CD14-positive monocyte (primary cell): ENCODE measurements at regions not wholly inside any gene's neighbourhood (a gene's known extent, or its start where the extent isn't known, plus 50 kb on each side); places are given as distances from the start of the nearest gene placed in this dataset.

ENCODE experiments used
- DNase-seq, 3 donors: peaks; one replicate each; pipeline ENCODE4 v3.0.0-alpha.2; 2011 to 2022
- H2AFZ ChIP-seq: 2 replicates; pipeline ENCODE4 v1.6.0; 2012; ENCODE audit warnings: mild to moderate bottlenecking, low read depth, low read length, inconsistent platforms; ENCODE audit not compliant: insufficient read depth, poor library complexity, severe bottlenecking
- H3K27ac ChIP-seq, 2 donors: 1 replicate in 1 of 2; 2 replicates in 1 of 2; pipeline ENCODE4 v1.5.1; 2012 to 2013; ENCODE audit warnings: low read length in 2 of 2, control low read depth in 1 of 2, inconsistent platforms in 1 of 2, low read depth in 1 of 2, mild to moderate bottlenecking in 1 of 2
- H3K27me3 ChIP-seq, 2 donors: one replicate each; pipeline versions ENCODE4 v1.6.0 to v1.6.1; 2011 to 2013; ENCODE audit warnings: low read length in 2 of 2; ENCODE audit not compliant: control insufficient read depth in 2 of 2, insufficient read depth in 2 of 2
- H3K36me3 ChIP-seq, 2 donors: replicated peaks in 1 of 2; 1 replicate in 1 of 2; 2 replicates in 1 of 2; pipeline versions ENCODE4 v1.5.1 to v1.6.1; 2012 to 2013; ENCODE audit warnings: low read length in 2 of 2, control low read depth in 1 of 2, inconsistent platforms in 1 of 2, mild to moderate bottlenecking in 1 of 2; ENCODE audit not compliant: insufficient read depth in 2 of 2, control insufficient read depth in 1 of 2
- H3K4me1 ChIP-seq, 2 donors: 1 replicate in 1 of 2; 2 replicates in 1 of 2; pipeline versions ENCODE4 v1.5.1 to v1.6.1; 2012 to 2013; ENCODE audit warnings: low read length in 2 of 2, control low read depth in 1 of 2, inconsistent platforms in 1 of 2, mild to moderate bottlenecking in 1 of 2, moderate library complexity in 1 of 2; ENCODE audit not compliant: insufficient read depth in 2 of 2, control insufficient read depth in 1 of 2
- H3K4me2 ChIP-seq: replicated peaks from 2 replicates; pipeline ENCODE3; 2012; ENCODE audit warnings: low read length, moderate library complexity, mild to moderate bottlenecking; ENCODE audit not compliant: poor library complexity, severe bottlenecking; ENCODE audit errors: extremely low read depth
- H3K4me3 ChIP-seq, 3 experiments: fragments of 200-600 bp in 1 of 3; sonication (generic) in 1 of 3; replicated peaks in 1 of 3; 1 replicate in 2 of 3; 2 replicates in 1 of 3; pipeline ENCODE4 v1.5.1; 2011 to 2013; ENCODE audit warnings: low read length in 3 of 3, mild to moderate bottlenecking in 3 of 3, control low read depth in 2 of 3, low read depth in 2 of 3, inconsistent platforms in 1 of 3, moderate library complexity in 1 of 3
- H3K79me2 ChIP-seq: 2 replicates; pipeline ENCODE4 v1.6.0; 2012; ENCODE audit warnings: mild to moderate bottlenecking, control low read depth, inconsistent platforms, low read length, moderate library complexity; ENCODE audit not compliant: insufficient read depth
- H3K9ac ChIP-seq: 2 replicates; pipeline ENCODE4 v1.6.0; 2017; ENCODE audit warnings: low read length, mild to moderate bottlenecking; ENCODE audit not compliant: insufficient read depth, poor library complexity, severe bottlenecking
- H3K9me3 ChIP-seq, 2 donors: replicated peaks in 1 of 2; 1 replicate in 1 of 2; 2 replicates in 1 of 2; pipeline versions ENCODE4 v1.5.1 to v1.6.1; 2012 to 2013; ENCODE audit warnings: low read length in 2 of 2, control low read depth in 1 of 2; ENCODE audit not compliant: control insufficient read depth in 1 of 2, insufficient read depth in 1 of 2
- H4K20me1 ChIP-seq: 2 replicates; pipeline ENCODE4 v1.6.0; 2012; ENCODE audit warnings: mild to moderate bottlenecking, low read length, control low read depth, moderate library complexity; ENCODE audit not compliant: insufficient read depth
- H3K27ac Mint-ChIP-seq, 7 donors: one replicate each; pipeline ENCODE4 v1.8.0; 2020; ENCODE audit warnings: mild to moderate bottlenecking in 7 of 7, mixed read lengths in 7 of 7, moderate library complexity in 6 of 7, inconsistent platforms in 2 of 7
- H3K27me3 Mint-ChIP-seq, 3 donors: one replicate each; pipeline ENCODE4 v1.8.0; 2021 to 2022; ENCODE audit warnings: low read depth in 3 of 3, mild to moderate bottlenecking in 3 of 3, mixed read lengths in 3 of 3, moderate library complexity in 3 of 3, inconsistent platforms in 1 of 3
- H3K36me3 Mint-ChIP-seq, 2 donors: one replicate each; pipeline ENCODE4 v1.8.0; 2020; ENCODE audit warnings: mixed read lengths in 2 of 2, inconsistent platforms in 1 of 2, mild to moderate bottlenecking in 1 of 2
- H3K4me1 Mint-ChIP-seq: one replicate; pipeline ENCODE4 v1.8.0; 2020; ENCODE audit warnings: mild to moderate bottlenecking, mixed read lengths
- H3K4me3 Mint-ChIP-seq, 2 donors: one replicate each; pipeline ENCODE4 v1.8.0; 2020; ENCODE audit warnings: mild to moderate bottlenecking in 2 of 2, mixed read lengths in 2 of 2, moderate library complexity in 1 of 2
- H3K9me3 Mint-ChIP-seq, 7 donors: one replicate each; pipeline ENCODE4 v1.8.0; 2020 to 2022; ENCODE audit warnings: mixed read lengths in 7 of 7, mild to moderate bottlenecking in 6 of 7, moderate library complexity in 6 of 7, inconsistent platforms in 2 of 7
- WGBS: methylation state at CpG from one replicate; pipeline ENCODE4 v1.1.5; 2013; ENCODE audit warnings: missing lambda C conversion rate; ENCODE audit not compliant: insufficient coverage; 5-methylcytosine and 5-hydroxymethylcytosine counted together
- intact Hi-C, 2 donors: fragments of 100-400 bp; cut with micrococcal nuclease; formaldehyde crosslinking; loops; one replicate each; pipeline versions ENCODE4 v1.15.0 to v1.15.1; 2023
- TF ChIP-seq, protein P1 (sequence below): fragments of 200-600 bp; IDR thresholded peaks from one replicate; pipeline ENCODE4 v1.8.0; 2022; ENCODE audit warnings: antibody characterized with exemption, mild to moderate bottlenecking

DNA sequence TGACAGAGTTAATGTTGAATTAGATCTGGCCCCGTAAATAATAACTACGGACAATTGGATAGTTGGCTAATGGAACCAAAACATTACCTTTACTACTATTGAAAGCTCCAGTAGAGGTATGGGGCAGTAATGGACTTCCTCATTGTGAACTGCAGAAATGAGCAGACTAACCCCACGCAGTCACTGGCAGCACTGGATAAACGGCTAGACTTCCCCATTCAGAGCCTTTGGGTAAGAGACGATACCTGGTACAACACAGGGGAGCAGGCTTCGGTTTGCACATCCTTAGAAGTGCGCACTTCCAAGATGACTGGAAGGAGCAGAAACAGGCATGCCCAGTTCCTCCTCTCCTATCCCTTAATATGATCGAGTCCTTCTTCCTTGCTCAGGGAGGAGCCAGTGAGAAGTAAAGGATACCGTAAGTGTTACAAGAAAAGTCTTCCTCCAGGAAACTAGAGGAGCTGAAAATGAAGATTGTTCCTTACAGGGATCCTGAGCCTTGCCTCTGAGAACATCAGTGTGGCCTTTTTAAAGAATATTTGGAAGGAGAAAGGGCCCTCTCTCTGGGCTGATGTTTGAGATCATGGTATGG is 100.5 kb upstream of the NECTIN3 start:
- H3K36me3 Mint-ChIP-seq, result no peaks in the 10 kb centered on the region
- H3K9me3 Mint-ChIP-seq, result peaks cover 3 to 13% (median 7%) of the 10 kb centered on the region in 7 donors
- H3K27me3 Mint-ChIP-seq, result peaks cover 0 to 2% (median 0%) of the 10 kb centered on the region in 3 donors
- no peak overlapping the region for H3K9ac ChIP-seq
- H3K27ac ChIP-seq, result no peak overlapping the region
- no peak overlapping the region for H3K27ac Mint-ChIP-seq
- H3K4me1 Mint-ChIP-seq, result no peaks in the 10 kb centered on the region
- H3K9me3 ChIP-seq, result peaks cover 13 to 14% of the 10 kb centered on the region in 2 donors
- H4K20me1 ChIP-seq, result no peaks in the 10 kb centered on the region
- H3K4me3 Mint-ChIP-seq, result no peak overlapping the region
- no peak overlapping the region for H3K4me3 ChIP-seq
- H3K79me2 ChIP-seq, result no peaks in the 10 kb centered on the region
- H3K4me1 ChIP-seq, result no peaks in the 10 kb centered on the region
- intact Hi-C loops, result no loop called here
- H3K27me3 ChIP-seq, result no peaks in the 10 kb centered on the region
- no peaks in the 10 kb centered on the region for H3K36me3 ChIP-seq
- H2AFZ ChIP-seq, result no peak overlapping the region
- TF ChIP-seq, protein P1, sequence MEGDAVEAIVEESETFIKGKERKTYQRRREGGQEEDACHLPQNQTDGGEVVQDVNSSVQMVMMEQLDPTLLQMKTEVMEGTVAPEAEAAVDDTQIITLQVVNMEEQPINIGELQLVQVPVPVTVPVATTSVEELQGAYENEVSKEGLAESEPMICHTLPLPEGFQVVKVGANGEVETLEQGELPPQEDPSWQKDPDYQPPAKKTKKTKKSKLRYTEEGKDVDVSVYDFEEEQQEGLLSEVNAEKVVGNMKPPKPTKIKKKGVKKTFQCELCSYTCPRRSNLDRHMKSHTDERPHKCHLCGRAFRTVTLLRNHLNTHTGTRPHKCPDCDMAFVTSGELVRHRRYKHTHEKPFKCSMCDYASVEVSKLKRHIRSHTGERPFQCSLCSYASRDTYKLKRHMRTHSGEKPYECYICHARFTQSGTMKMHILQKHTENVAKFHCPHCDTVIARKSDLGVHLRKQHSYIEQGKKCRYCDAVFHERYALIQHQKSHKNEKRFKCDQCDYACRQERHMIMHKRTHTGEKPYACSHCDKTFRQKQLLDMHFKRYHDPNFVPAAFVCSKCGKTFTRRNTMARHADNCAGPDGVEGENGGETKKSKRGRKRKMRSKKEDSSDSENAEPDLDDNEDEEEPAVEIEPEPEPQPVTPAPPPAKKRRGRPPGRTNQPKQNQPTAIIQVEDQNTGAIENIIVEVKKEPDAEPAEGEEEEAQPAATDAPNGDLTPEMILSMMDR, result no peak
- whole genome bisulfite sequencing, result 78% methylated on average over 5 of the region's 9 CpGs
- no peak for DNase-seq
- no peak overlapping the region for H3K4me2 ChIP-seq

DNA sequence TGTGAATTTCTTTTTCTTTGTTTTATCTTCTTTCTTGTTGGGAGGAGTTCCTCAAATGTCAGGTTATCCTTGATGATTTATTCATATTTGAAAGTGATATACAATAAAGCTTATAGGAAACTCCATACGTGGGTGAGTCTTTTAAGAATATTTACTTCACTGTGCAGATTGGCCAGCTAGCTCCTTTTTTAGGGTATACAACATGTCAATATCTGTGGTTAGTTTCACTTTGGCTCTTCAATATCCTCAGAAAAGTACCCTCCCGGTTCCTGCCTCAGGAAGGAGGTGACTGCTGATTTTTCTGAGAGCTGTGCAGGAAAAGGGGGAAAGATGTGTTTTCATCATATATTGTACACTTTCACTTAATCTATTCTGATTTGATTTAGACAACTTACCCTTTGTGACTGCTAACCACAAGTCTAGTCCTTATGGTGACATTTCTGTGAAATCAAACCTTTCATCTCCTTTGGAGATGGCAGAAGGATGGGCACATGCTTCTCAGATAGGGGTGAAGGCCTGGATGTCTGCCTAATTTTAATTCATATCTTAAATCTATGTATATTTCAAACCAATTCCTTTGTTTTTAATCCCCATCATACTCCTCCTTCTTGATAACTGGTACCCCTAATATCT is 98.2 kb upstream of the NECTIN3 start:
- TF ChIP-seq, protein P1, result no peak
- Histone ChIP-seq H3K4me3 (no peak overlapping the region), H3K27me3 (no peaks in the 10 kb centered on the region), H3K9me3 (peaks cover 7 to 13% of the 10 kb centered on the region in 2 donors), H3K4me2 (no peak overlapping the region), H3K4me1 (no peaks in the 10 kb centered on the region), H3K9ac (no peak overlapping the region), H3K79me2 (no peaks in the 10 kb centered on the region), H2AFZ (no peak overlapping the region), H4K20me1 (no peaks in the 10 kb centered on the region), H3K36me3 (no peaks in the 10 kb centered on the region), H3K27ac (no peak overlapping the region)
- H3K36me3 Mint-ChIP-seq, result no peaks in the 10 kb centered on the region
- intact Hi-C loops, result no loop called here
- peaks cover 0 to 2% (median 0%) of the 10 kb centered on the region in 3 donors for H3K27me3 Mint-ChIP-seq
- no peak overlapping the region for H3K4me3 Mint-ChIP-seq
- H3K9me3 Mint-ChIP-seq, result peaks cover 4 to 14% (median 5%) of the 10 kb centered on the region in 7 donors
- no peak overlapping the region for H3K27ac Mint-ChIP-seq
- WGBS, result no CpG with 5 or more reads among the region's 2 CpGs
- H3K4me1 Mint-ChIP-seq, result no peaks in the 10 kb centered on the region
- DNase-seq, result no peak
